Tibial nerve (tissue), 3 donors: ENCODE measurements at regions not wholly inside any gene's neighbourhood (a gene's known extent, or its start where the extent isn't known, plus 50 kb on each side); places are given as distances from the start of the nearest gene placed in this dataset.

Experiments used
- CTCF ChIP-seq, 5 experiments: fragments of 200-600 bp in 3 of 5; fragments of 450-650 bp in 2 of 5; sonication (generic) in 3 of 5; IDR thresholded peaks; one replicate each; pipeline ENCODE4 v1.5.1; 2016 to 2019; ENCODE audit warnings: antibody characterized with exemption in 5 of 5, mild to moderate bottlenecking in 3 of 5, moderate library complexity in 2 of 5
- POLR2A ChIP-seq, 2 donors: fragments of 450-650 bp; IDR thresholded peaks; one replicate each; pipeline ENCODE4 v1.6.1; 2017; ENCODE audit warnings: antibody characterized with exemption in 2 of 2, mild to moderate bottlenecking in 2 of 2, moderate library complexity in 2 of 2

GRCh38 chr3:40925231-40925630 is 274.1 kb upstream of the CTNNB1 start:
- TF ChIP-seq CTCF (IDR thresholded peaks at IDR 0.05) = no peak
- no peak for TF ChIP-seq POLR2A (IDR thresholded peaks at IDR 0.05)
